Neural crest cell (in vitro differentiated cells): ENCODE measurements at regions not wholly inside any gene's neighbourhood (a gene's known extent, or its start where the extent isn't known, plus 50 kb on each side); places are given as distances from the start of the nearest gene placed in this dataset.
A peak's percentile ranks its signal among the peaks of the same experiment; 100 is the strongest.

ENCODE experiments used
- DNase-seq: peaks from one replicate; pipeline ENCODE4 v3.0.0; 2021; ENCODE audit warnings: low read depth, mixed read lengths, low spot score
- H3K27ac Mint-ChIP-seq: one replicate; pipeline ENCODE4 v1.8.0; 2021; ENCODE audit warnings: mild to moderate bottlenecking, mixed read lengths; ENCODE audit not compliant: unreplicated experiment
- H3K27me3 Mint-ChIP-seq: 2 replicates; pipeline ENCODE4 v1.8.0; 2021; ENCODE audit warnings: low read depth, mild to moderate bottlenecking, mixed read lengths
- H3K36me3 Mint-ChIP-seq: 2 replicates; pipeline ENCODE4 v1.8.0; 2021; ENCODE audit warnings: low read depth, mild to moderate bottlenecking, mixed read lengths
- H3K4me1 Mint-ChIP-seq: 2 replicates; pipeline ENCODE4 v1.8.0; 2021; ENCODE audit warnings: mixed read lengths
- H3K4me3 Mint-ChIP-seq: one replicate; pipeline ENCODE4 v1.8.0; 2021; ENCODE audit warnings: mild to moderate bottlenecking, mixed read lengths
- H3K9me3 Mint-ChIP-seq: 2 replicates; pipeline ENCODE4 v1.8.0; 2021; ENCODE audit warnings: mixed read lengths
- CTCF ChIP-seq: fragments of 200-600 bp; sonication (generic); conservative IDR thresholded peaks from 2 replicates; pipeline ENCODE4 v1.5.0; 2021; ENCODE audit warnings: antibody characterized with exemption, mild to moderate bottlenecking

GRCh38 chr18:46315161-46315560 is 211.0 kb downstream of the HAUS1 start:
- H3K36me3 Mint-ChIP-seq = no peaks in the 10 kb centered on the region
- no peak overlapping the region for H3K27ac Mint-ChIP-seq
- H3K4me3 Mint-ChIP-seq = no peak overlapping the region
- no peak for DNase-seq
- H3K9me3 Mint-ChIP-seq = no peaks in the 10 kb centered on the region
- no peaks in the 10 kb centered on the region for H3K4me1 Mint-ChIP-seq
- TF ChIP-seq CTCF = no peak
- peaks cover 2% of the 10 kb centered on the region for H3K27me3 Mint-ChIP-seq

GRCh38 chr18:46318356-46318755 is 214.2 kb downstream of the HAUS1 start:
- Mint-ChIP-seq H3K4me3 (no peak overlapping the region), H3K4me1 (peaks cover 15% of the 10 kb centered on the region), H3K9me3 (no peaks in the 10 kb centered on the region), H3K27me3 (no peaks in the 10 kb centered on the region), H3K27ac (no peak overlapping the region), H3K36me3 (no peaks in the 10 kb centered on the region)
- no peak for TF ChIP-seq CTCF
- no peak for DNase-seq

- H3K9me3 Mint-ChIP-seq = no peaks in the 10 kb centered on the region
- no peaks in the 10 kb centered on the region for H3K36me3 Mint-ChIP-seq
- no peak for TF ChIP-seq CTCF
- no peak overlapping the region for H3K4me3 Mint-ChIP-seq
- no peak for DNase-seq
- H3K27me3 Mint-ChIP-seq = no peaks in the 10 kb centered on the region
- H3K4me1 Mint-ChIP-seq = peaks cover 23% of the 10 kb centered on the region
- H3K27ac Mint-ChIP-seq = no peak overlapping the region
These were observed 215.6 kb downstream of the HAUS1 start for GRCh38 chr18:46319783-46320182.

- Mint-ChIP-seq H3K4me3 (no peak overlapping the region), H3K9me3 (no peaks in the 10 kb centered on the region), H3K27me3 (no peaks in the 10 kb centered on the region), H3K27ac (no peak overlapping the region), H3K36me3 (no peaks in the 10 kb centered on the region), H3K4me1 (peaks cover 24% of the 10 kb centered on the region)
- no peak for DNase-seq
- TF ChIP-seq CTCF = peak; percentile 24
These were observed 216.1 kb downstream of the HAUS1 start for GRCh38 chr18:46320297-46320696.

GRCh38 chr18:46320928-46321711 is 216.9 kb downstream of the HAUS1 start:
- Mint-ChIP-seq H3K4me3 (no peak overlapping the region), H3K9me3 (no peaks in the 10 kb centered on the region), H3K36me3 (no peaks in the 10 kb centered on the region), H3K27me3 (no peaks in the 10 kb centered on the region), H3K4me1 (peaks cover 24% of the 10 kb centered on the region), H3K27ac (no peak overlapping the region)
- DNase-seq = no peak
- TF ChIP-seq CTCF = no peak
